WTC11 (cell line): ENCODE measurements at regions not wholly inside any gene's neighbourhood (a gene's known extent, or its start where the extent isn't known, plus 50 kb on each side); places are given as distances from the start of the nearest gene placed in this dataset.

Source experiments
- ATAC-seq: fragments of 200-7000 bp; cut with Tn5 transposase; 2 replicates; pipeline ENCODE4 v1.10.0; 2021; ENCODE audit warnings: mild to moderate bottlenecking, moderate library complexity
- CTCF ChIA-PET: fragments of 300-600 bp; sonication (Branson Sonifier 250); formaldehyde crosslinking; loops from one replicate; lab custom pipeline; 2021; ENCODE audit warnings: antibody characterized with exemption; lab: Charles Lee
- POLR2A ChIA-PET: fragments of 350-600 bp; sonication (Branson Sonifier 250); formaldehyde crosslinking; loops from one replicate; lab custom pipeline; 2021; ENCODE audit warnings: antibody characterized with exemption; lab: Charles Lee
- DNase-seq: peaks from one replicate; pipeline ENCODE4 v3.0.0; 2021; ENCODE audit warnings: low spot score
- H3K27ac Mint-ChIP-seq: 2 replicates; pipeline ENCODE4 v1.8.0; 2021; ENCODE audit warnings: mixed read lengths
- H3K27me3 Mint-ChIP-seq: 2 replicates; pipeline ENCODE4 v1.8.0; 2021; ENCODE audit warnings: low read depth, mild to moderate bottlenecking, moderate library complexity, mixed read lengths
- H3K36me3 Mint-ChIP-seq: 2 replicates; pipeline ENCODE4 v1.8.0; 2021; ENCODE audit warnings: mixed read lengths
- H3K4me1 Mint-ChIP-seq: 2 replicates; pipeline ENCODE4 v1.8.0; 2022; ENCODE audit warnings: mixed read lengths
- H3K4me3 Mint-ChIP-seq: 2 replicates; pipeline ENCODE4 v1.8.0; 2021; ENCODE audit warnings: mild to moderate bottlenecking, moderate library complexity, mixed read lengths
- H3K9me3 Mint-ChIP-seq: 2 replicates; pipeline ENCODE4 v1.8.0; 2021; ENCODE audit warnings: mixed read lengths
- CREM ChIP-seq: sonication (generic); formaldehyde crosslinking; IDR thresholded peaks from 2 replicates; pipeline ENCODE4 v1.8.1; 2022; ENCODE audit warnings: mild to moderate bottlenecking, missing genetic modification reagents, moderate library complexity
- FOXK1 ChIP-seq: sonication (generic); formaldehyde crosslinking; IDR thresholded peaks from 2 replicates; pipeline ENCODE4 v1.8.0; 2022; ENCODE audit warnings: mild to moderate bottlenecking, moderate library complexity, missing genetic modification reagents
- GABPB1 ChIP-seq: sonication (generic); formaldehyde crosslinking; IDR thresholded peaks from 2 replicates; pipeline ENCODE4 v1.8.1; 2023; ENCODE audit warnings: mild to moderate bottlenecking, missing genetic modification reagents
- JAZF1 ChIP-seq: fragments of 250-450 bp; sonication (Bioruptor Pico); IDR thresholded peaks from 2 replicates; pipeline ENCODE4 v1.9.0; 2021; ENCODE audit warnings: moderate library complexity, mild to moderate bottlenecking, inconsistent platforms
- NFE2L1 ChIP-seq: sonication (generic); formaldehyde crosslinking; IDR thresholded peaks from 2 replicates; pipeline ENCODE4 v1.8.1; 2023; ENCODE audit warnings: missing genetic modification reagents
- OVOL2 ChIP-seq: fragments of 250-450 bp; sonication (Bioruptor Pico); IDR thresholded peaks from 2 replicates; pipeline ENCODE4 v1.9.0; 2021; ENCODE audit warnings: mild to moderate bottlenecking, borderline replicate concordance
- SMAD3 ChIP-seq: sonication (generic); formaldehyde crosslinking; IDR thresholded peaks from 2 replicates; pipeline ENCODE4 v1.8.0; 2022; ENCODE audit warnings: missing genetic modification reagents, mild to moderate bottlenecking, borderline replicate concordance
- SMAD4 ChIP-seq: sonication (generic); formaldehyde crosslinking; IDR thresholded peaks from 2 replicates; pipeline ENCODE4 v1.8.0; 2022; ENCODE audit warnings: mild to moderate bottlenecking, missing genetic modification reagents
- SOX15 ChIP-seq: fragments of 250-450 bp; sonication (Bioruptor Pico); IDR thresholded peaks from 2 replicates; pipeline ENCODE4 v1.9.0; 2021; ENCODE audit warnings: mild to moderate bottlenecking
- ZNF219 ChIP-seq: sonication (generic); formaldehyde crosslinking; IDR thresholded peaks from 2 replicates; pipeline ENCODE4 v1.8.0; 2023; ENCODE audit warnings: missing genetic modification reagents, mild to moderate bottlenecking, borderline replicate concordance
- ZNF671 ChIP-seq: fragments of 250-450 bp; sonication (Bioruptor Pico); IDR thresholded peaks from 2 replicates; pipeline ENCODE4 v1.8.0; 2021; ENCODE audit warnings: mild to moderate bottlenecking
- TF ChIP-seq, protein P1 (sequence below): sonication (generic); formaldehyde crosslinking; IDR thresholded peaks from 2 replicates; pipeline ENCODE4 v1.8.1; 2023; ENCODE audit warnings: mild to moderate bottlenecking, missing genetic modification reagents, moderate library complexity
- TF ChIP-seq, protein P2 (sequence below): sonication (generic); formaldehyde crosslinking; conservative IDR thresholded peaks from 2 replicates; pipeline ENCODE4 v1.8.1; 2022; ENCODE audit warnings: mild to moderate bottlenecking, missing genetic modification reagents
- TF ChIP-seq, protein P3 (sequence below): fragments of 250-450 bp; sonication (Bioruptor Pico); IDR thresholded peaks from 2 replicates; pipeline ENCODE4 v1.9.0; 2021; ENCODE audit warnings: mild to moderate bottlenecking, borderline replicate concordance
- TF ChIP-seq, protein P4 (sequence below): sonication (generic); formaldehyde crosslinking; IDR thresholded peaks from 2 replicates; pipeline ENCODE4 v1.8.0; 2023; ENCODE audit warnings: missing genetic modification reagents

DNA sequence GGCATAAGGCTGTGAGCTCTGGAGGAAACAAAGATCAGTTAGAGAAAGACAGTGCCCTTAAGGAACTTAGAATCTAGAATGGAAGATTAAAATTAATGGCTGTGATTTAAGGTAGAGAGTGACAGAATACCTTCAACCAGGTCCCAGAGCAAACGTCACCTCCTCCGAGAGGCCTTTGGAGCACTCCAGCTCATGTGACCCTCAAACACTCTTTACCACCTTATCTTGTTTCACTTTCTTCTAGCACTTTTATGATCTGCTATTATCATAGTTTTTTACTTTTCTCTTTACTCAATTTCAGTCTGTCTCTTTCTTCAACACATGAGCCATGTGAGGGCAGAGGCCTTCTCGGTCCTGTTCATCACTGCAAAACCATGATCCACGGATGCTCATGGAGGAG is 187.0 kb downstream of the SMIM20 start (continued):
- no peak for TF ChIP-seq FOXK1 (CRISPR knock-in tag)

DNA sequence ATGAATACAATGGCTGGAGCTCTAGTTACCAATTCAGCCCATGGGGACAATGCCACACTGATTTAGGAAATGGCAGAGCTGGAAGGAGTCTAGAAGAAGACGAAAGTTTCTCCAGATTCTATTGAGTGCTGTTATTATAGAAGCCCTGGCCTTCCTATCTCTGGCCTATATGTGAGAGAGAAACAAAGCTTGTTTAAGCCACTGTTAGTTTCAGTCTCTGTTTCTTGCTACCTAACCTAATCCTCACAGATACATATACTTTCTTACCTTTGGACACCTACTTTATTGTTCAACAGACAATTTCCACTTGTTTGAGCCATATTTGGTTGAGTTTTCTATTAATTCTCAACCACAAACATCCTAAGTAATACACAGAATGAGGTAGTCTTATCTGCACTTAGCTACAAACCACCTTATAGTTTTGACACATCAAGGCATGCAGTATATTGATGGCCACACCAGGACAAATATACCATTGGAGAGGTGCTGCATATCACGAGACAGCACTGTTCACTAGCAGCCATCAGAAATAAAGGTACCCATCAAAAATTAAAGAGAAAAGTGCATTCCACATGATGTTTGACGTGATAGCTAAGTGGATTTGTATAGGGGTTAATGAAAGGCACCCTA is 190.2 kb downstream of the SMIM20 start:
- ChIA-PET CTCF (no interaction called here), POLR2A (no interaction called here)
- ATAC-seq, result no peak
- H3K27ac Mint-ChIP-seq, result no peak overlapping the region
- no peaks in the 10 kb centered on the region for H3K27me3 Mint-ChIP-seq
- H3K4me3 Mint-ChIP-seq, result no peak overlapping the region
- peaks cover 7% of the 10 kb centered on the region for H3K36me3 Mint-ChIP-seq
- TF ChIP-seq GABPB1 (CRISPR knock-in tag) (no peak), SMAD3 (CRISPR knock-in tag) (no peak), ZNF219 (CRISPR knock-in tag) (no peak), CREM (CRISPR knock-in tag) (no peak), OVOL2 (CRISPR knock-in tag) (no peak)
- TF ChIP-seq, protein P1, sequence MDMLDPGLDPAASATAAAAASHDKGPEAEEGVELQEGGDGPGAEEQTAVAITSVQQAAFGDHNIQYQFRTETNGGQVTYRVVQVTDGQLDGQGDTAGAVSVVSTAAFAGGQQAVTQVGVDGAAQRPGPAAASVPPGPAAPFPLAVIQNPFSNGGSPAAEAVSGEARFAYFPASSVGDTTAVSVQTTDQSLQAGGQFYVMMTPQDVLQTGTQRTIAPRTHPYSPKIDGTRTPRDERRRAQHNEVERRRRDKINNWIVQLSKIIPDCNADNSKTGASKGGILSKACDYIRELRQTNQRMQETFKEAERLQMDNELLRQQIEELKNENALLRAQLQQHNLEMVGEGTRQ (CRISPR knock-in tag), result no peak
- TF ChIP-seq, protein P2, sequence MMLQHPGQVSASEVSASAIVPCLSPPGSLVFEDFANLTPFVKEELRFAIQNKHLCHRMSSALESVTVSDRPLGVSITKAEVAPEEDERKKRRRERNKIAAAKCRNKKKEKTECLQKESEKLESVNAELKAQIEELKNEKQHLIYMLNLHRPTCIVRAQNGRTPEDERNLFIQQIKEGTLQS, result no peak
- no peaks in the 10 kb centered on the region for H3K4me1 Mint-ChIP-seq
- H3K9me3 Mint-ChIP-seq, result peaks cover 17% of the 10 kb centered on the region
- DNase-seq, result no peak

DNA sequence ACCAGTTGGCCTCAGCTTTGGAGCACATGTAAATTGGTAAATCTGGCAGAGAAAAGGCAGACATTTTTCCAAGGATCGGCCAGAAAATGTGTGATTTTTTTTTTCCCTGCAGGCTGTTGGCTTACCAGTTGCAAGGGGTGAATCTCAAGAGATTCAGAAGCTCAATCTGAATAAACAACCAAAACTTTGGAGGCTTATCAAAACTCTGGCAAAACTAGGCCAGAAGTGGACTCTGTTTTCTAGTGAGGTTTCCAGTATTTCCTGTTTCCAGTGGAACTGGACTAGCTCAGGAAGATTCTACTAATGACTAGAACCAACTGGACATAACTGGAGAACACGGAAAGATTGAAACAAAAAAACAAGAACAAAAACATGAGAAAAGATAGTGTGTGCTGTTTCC is 191.3 kb downstream of the SMIM20 start:
- H3K27me3 Mint-ChIP-seq, result no peaks in the 10 kb centered on the region
- H3K36me3 Mint-ChIP-seq, result no peaks in the 10 kb centered on the region
- H3K27ac Mint-ChIP-seq, result no peak overlapping the region
- ATAC-seq (no peak), DNase-seq (no peak)
- no peak overlapping the region for H3K4me3 Mint-ChIP-seq
- no peaks in the 10 kb centered on the region for H3K4me1 Mint-ChIP-seq
- peaks cover 5% of the 10 kb centered on the region for H3K9me3 Mint-ChIP-seq
- CTCF ChIA-PET, result no interaction called here
- POLR2A ChIA-PET, result no interaction called here
- TF ChIP-seq, protein P3, sequence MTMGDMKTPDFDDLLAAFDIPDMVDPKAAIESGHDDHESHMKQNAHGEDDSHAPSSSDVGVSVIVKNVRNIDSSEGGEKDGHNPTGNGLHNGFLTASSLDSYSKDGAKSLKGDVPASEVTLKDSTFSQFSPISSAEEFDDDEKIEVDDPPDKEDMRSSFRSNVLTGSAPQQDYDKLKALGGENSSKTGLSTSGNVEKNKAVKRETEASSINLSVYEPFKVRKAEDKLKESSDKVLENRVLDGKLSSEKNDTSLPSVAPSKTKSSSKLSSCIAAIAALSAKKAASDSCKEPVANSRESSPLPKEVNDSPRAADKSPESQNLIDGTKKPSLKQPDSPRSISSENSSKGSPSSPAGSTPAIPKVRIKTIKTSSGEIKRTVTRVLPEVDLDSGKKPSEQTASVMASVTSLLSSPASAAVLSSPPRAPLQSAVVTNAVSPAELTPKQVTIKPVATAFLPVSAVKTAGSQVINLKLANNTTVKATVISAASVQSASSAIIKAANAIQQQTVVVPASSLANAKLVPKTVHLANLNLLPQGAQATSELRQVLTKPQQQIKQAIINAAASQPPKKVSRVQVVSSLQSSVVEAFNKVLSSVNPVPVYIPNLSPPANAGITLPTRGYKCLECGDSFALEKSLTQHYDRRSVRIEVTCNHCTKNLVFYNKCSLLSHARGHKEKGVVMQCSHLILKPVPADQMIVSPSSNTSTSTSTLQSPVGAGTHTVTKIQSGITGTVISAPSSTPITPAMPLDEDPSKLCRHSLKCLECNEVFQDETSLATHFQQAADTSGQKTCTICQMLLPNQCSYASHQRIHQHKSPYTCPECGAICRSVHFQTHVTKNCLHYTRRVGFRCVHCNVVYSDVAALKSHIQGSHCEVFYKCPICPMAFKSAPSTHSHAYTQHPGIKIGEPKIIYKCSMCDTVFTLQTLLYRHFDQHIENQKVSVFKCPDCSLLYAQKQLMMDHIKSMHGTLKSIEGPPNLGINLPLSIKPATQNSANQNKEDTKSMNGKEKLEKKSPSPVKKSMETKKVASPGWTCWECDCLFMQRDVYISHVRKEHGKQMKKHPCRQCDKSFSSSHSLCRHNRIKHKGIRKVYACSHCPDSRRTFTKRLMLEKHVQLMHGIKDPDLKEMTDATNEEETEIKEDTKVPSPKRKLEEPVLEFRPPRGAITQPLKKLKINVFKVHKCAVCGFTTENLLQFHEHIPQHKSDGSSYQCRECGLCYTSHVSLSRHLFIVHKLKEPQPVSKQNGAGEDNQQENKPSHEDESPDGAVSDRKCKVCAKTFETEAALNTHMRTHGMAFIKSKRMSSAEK (CRISPR knock-in tag), result no peak
- TF ChIP-seq, protein P4, sequence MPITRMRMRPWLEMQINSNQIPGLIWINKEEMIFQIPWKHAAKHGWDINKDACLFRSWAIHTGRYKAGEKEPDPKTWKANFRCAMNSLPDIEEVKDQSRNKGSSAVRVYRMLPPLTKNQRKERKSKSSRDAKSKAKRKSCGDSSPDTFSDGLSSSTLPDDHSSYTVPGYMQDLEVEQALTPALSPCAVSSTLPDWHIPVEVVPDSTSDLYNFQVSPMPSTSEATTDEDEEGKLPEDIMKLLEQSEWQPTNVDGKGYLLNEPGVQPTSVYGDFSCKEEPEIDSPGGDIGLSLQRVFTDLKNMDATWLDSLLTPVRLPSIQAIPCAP (CRISPR knock-in tag), result no peak
- TF ChIP-seq ZNF671 (CRISPR knock-in tag) (no peak), JAZF1 (CRISPR knock-in tag) (no peak), SOX15 (CRISPR knock-in tag) (no peak), SMAD4 (CRISPR knock-in tag) (no peak), NFE2L1 (CRISPR knock-in tag) (no peak)
- TF ChIP-seq, protein P1 (CRISPR knock-in tag), result no peak
